ENCODE measurements at regions not wholly inside any gene's neighbourhood (a gene's known extent, or its start where the extent isn't known, plus 50 kb on each side); places are given as distances from the start of the nearest gene placed in this dataset.
"Not testable (repeated sequence)": the region's sequence is repeated elsewhere in the genome, so short reads cannot be mapped to it uniquely, and the experiment has no call there.

DNA sequence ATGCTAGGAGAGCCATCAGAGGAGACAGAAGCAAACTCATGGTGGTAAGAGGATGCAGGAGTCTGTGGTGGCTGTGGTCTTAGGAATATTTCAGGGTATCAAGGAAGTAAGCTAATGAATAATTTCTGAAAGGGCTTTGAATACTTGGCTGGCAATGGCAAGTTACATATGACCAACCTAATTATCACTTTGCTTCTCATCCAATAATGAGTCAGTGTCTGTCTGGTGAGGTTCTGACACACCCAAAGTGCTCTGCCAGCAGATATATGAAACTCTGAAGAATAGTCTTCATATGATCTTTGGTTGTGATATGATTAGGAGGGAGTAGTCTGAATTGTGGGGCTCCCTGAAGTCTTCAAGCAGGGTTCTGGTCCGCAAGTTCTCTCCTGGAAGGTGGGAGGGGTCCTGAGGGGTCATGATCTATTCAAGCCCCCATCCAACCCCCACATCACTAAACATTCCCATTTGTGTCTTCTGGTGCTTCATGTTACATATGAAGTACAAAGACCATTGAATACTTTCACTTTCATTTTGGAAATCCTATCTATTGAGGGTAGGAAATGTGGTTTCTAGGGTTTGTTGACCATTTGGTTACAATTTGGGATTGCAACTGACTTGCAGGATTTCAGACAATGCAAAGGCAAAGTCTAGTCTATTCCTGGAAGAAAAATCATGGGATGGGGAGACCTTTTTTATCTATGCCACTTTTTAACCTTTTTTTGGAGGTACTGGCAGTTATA, 199.9 kb upstream of the CDKN2B start:
- H3K36me3 Mint-ChIP-seq: peaks cover 5 to 8% of the 10 kb centered on the region in 2 donors
- no peak overlapping the region for H3K4me3 Mint-ChIP-seq
- DNase-seq: no peak
- peaks cover 0 to 3% of the 10 kb centered on the region in 2 donors for H3K9me3 Mint-ChIP-seq
- H3K4me1 Mint-ChIP-seq: peaks cover 22 to 66% of the 10 kb centered on the region in 2 donors
- H3K27me3 Mint-ChIP-seq: no peaks in the 10 kb centered on the region
- peak overlapping the region; percentile 47 for H3K27ac Mint-ChIP-seq
- peak; percentile 56 to 77 for ATAC-seq (replicated peaks)

DNA sequence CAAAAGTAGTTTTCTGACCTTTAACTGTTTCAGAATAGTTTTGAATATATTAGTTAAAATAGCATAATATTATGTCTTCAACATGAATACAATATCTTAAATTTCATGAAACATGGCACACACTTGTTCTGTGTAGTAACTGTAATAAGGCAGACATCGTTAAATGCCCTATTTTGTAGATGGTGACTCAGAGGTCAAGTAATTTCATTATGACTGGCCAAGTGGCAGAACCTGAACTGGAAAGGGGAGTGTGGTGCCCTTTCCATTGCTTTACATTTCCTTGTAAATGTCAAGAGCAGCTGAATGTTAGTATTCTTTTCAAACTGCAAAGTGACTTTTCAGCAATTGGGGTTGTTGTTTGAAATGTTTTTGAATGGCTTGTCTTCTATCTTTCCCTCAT, 201.2 kb upstream of the CDKN2B start:
- H3K36me3 Mint-ChIP-seq: peaks cover 5 to 8% of the 10 kb centered on the region in 2 donors
- peak overlapping the region in 1 of 2 donors; percentile 4 for H3K4me3 Mint-ChIP-seq
- H3K9me3 Mint-ChIP-seq: peaks cover 0 to 3% of the 10 kb centered on the region in 2 donors
- no peaks in the 10 kb centered on the region for H3K27me3 Mint-ChIP-seq
- DNase-seq: peak; percentile 47
- no peak overlapping the region for H3K27ac Mint-ChIP-seq
- ATAC-seq (replicated peaks): peak; percentile 87 to 90
- peaks cover 29 to 72% of the 10 kb centered on the region in 2 donors for H3K4me1 Mint-ChIP-seq

DNA sequence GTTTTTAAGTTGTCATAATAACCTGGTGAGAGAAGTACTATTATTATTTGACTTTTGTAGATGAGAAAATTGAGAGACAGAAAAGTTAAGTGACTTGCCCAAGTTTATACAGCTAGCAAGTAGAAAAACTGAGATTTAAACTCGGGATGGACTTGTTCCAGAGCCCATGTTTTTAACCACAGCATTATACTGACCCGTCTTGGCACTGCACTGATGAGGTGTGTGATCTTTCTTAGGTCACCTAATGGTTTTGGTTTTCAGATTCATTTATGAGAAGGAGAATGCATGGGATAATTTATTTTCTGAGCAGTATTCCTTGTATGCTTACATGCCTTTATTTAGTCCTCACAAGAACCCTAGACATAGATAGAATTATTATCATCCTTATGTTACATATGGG, 201.8 kb upstream of the CDKN2B start:
- no peak for DNase-seq
- H3K27me3 Mint-ChIP-seq: no peaks in the 10 kb centered on the region
- no peak overlapping the region for H3K4me3 Mint-ChIP-seq
- H3K4me1 Mint-ChIP-seq: peaks cover 27 to 68% of the 10 kb centered on the region in 2 donors
- H3K27ac Mint-ChIP-seq: no peak overlapping the region
- H3K36me3 Mint-ChIP-seq: peaks cover 5 to 8% of the 10 kb centered on the region in 2 donors
- ATAC-seq (replicated peaks): no peak
- H3K9me3 Mint-ChIP-seq: peaks cover 0 to 3% of the 10 kb centered on the region in 2 donors

DNA sequence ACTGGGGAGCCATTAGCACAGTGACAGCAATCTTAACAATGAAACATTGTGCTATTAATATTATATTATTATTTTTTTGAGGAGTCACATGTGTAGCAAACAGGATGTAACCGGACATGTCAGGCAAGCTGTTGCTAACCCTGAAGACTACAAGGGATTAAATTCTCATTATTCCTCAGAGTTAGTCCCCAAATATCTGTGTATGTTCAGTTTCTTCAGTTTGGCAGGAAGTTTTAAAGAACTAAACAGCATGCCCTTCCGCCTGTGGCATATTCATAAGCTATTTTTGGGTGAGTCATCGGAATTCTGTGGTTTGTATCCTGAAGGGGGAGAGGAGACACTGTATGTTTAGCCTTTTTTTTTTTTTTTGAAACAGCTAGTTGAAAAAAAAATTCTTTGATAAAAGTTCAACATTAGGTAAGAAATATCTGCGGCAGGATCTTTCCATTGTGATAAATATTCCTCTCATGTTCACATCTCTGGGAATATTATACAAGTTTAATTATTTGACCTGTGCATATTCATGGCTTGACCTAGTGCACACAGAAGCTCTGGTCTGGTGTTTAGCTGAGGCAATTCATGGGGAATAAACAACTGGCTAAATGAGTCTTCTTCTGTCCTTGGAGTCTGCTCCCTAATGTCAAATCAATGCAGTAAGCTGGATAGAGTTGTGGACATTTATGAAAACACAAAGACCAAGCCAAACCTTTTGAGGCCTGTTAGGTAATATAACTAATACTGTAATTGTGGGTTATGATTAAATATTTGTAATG, 202.7 kb upstream of the CDKN2B start:
- H3K36me3 Mint-ChIP-seq: peaks cover 5 to 8% of the 10 kb centered on the region in 2 donors
- H3K4me1 Mint-ChIP-seq: peaks cover 22 to 59% of the 10 kb centered on the region in 2 donors
- ATAC-seq (replicated peaks) (no peak), DNase-seq (no peak)
- no peak overlapping the region for H3K27ac Mint-ChIP-seq
- H3K9me3 Mint-ChIP-seq: peaks cover 0 to 3% of the 10 kb centered on the region in 2 donors
- no peaks in the 10 kb centered on the region for H3K27me3 Mint-ChIP-seq
- H3K4me3 Mint-ChIP-seq: no peak overlapping the region

DNA sequence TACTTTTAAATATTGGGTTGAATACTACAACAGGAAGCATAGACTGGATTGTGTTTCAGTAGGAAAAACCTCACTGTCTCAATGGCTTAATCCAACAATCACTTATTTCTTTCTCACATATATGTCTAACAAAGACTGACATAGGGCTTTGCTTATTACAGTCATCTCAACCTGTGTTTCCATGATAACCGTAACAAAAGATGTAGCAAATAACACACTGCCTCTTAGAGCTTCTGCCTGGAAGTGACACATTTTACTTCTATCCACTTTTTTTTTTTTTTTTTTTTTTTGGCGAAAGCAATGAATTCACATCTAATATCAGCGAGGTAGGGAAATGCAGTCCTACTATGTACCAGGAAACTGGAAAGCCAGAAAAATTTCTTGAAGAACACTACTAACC, 204.9 kb upstream of the CDKN2B start:
- Mint-ChIP-seq H3K4me3 (no peak overlapping the region), H3K27me3 (no peaks in the 10 kb centered on the region), H3K36me3 (peaks cover 3 to 4% of the 10 kb centered on the region in 2 donors), H3K9me3 (no peaks in the 10 kb centered on the region), H3K4me1 (peaks cover 14 to 40% of the 10 kb centered on the region in 2 donors), H3K27ac (no peak overlapping the region)
- no peak for DNase-seq
- ATAC-seq (replicated peaks): no peak

DNA sequence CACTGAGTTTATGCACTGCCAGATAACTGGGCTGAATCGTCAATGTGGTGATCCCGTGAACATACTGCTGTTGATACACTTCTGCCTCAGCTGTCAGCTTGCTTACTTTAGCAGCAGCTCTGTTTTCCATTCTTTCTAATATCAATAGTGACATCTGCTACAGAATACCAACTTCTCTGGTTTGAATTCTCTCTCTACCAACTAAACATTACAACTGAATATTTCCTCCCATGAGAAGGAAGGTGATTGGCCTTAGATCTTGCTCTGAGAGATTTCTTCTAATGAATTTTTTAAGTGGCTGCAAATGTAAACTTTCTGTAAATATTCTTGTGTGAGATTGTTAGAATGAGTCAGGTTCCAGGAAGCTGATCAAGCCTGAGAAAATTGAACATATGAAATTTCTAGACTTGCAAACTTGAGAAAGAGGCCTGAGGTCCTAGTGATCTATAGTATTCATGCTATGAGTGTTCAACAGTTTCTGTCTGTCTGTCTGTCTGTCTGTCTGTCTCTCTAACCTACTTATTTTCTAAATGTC, 205.5 kb upstream of the CDKN2B start:
- H3K36me3 Mint-ChIP-seq: no peaks in the 10 kb centered on the region
- DNase-seq (no peak), ATAC-seq (replicated peaks) (peak; percentile 64 to 68)
- no peaks in the 10 kb centered on the region for H3K9me3 Mint-ChIP-seq
- peak overlapping the region in 1 of 2 donors; percentile 32 for H3K4me3 Mint-ChIP-seq
- H3K4me1 Mint-ChIP-seq: peaks cover 11 to 35% of the 10 kb centered on the region in 2 donors
- no peak overlapping the region for H3K27ac Mint-ChIP-seq
- H3K27me3 Mint-ChIP-seq: no peaks in the 10 kb centered on the region

DNA sequence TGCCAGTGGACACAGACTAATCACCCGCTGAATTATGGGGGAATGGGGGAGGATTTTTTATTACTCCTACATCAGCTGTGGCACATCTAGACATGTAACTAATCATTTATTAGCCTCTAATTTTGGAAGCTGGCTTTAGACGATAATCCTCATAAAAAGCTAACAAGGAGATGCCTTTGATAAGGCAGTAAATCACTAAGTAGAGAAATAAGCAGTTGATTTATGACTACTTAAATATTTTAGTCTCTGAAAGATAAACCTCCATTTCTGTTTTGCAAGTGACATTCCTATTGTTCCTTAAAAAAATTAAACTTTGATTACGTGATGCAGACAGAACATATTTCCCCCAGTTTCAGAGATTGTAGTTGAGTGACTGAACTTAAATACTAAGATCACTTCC, 206.4 kb upstream of the CDKN2B start:
- Mint-ChIP-seq H3K36me3 (no peaks in the 10 kb centered on the region), H3K27ac (no peak overlapping the region), H3K9me3 (peaks cover 0 to 2% of the 10 kb centered on the region in 2 donors), H3K27me3 (no peaks in the 10 kb centered on the region), H3K4me3 (no peak overlapping the region), H3K4me1 (peaks cover 11 to 30% of the 10 kb centered on the region in 2 donors)
- no peak for ATAC-seq (replicated peaks)
- DNase-seq: no peak

DNA sequence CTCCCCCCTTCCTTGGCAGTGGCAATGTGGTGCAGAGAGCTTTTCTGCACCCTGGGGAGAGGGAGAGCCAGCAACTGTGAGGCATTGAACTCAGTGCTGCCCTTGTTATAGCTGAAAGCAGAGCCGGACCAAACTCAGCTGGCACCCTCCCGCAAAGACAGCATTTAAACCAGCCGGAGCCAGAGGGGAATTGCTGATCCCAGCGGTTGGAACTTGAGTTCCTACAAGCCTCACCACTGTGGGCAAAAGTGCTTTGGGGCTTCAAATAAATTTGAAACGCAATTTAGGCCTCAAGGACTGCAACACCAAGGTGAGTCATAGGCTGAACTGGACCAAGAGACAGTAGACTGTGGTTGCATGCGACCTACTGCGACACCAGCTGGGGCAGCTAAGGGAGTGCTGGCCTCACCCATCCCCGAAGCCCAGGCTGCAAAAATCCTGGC, 207.6 kb upstream of the CDKN2B start:
- Mint-ChIP-seq H3K27me3 (no peaks in the 10 kb centered on the region), H3K9me3 (peaks cover 0 to 4% of the 10 kb centered on the region in 2 donors), H3K27ac (no peak overlapping the region), H3K36me3 (peaks cover 0 to 3% of the 10 kb centered on the region in 2 donors), H3K4me1 (peaks cover 6 to 17% of the 10 kb centered on the region in 2 donors), H3K4me3 (no peak overlapping the region)
- DNase-seq (no peak), ATAC-seq (replicated peaks) (no peak)

DNA sequence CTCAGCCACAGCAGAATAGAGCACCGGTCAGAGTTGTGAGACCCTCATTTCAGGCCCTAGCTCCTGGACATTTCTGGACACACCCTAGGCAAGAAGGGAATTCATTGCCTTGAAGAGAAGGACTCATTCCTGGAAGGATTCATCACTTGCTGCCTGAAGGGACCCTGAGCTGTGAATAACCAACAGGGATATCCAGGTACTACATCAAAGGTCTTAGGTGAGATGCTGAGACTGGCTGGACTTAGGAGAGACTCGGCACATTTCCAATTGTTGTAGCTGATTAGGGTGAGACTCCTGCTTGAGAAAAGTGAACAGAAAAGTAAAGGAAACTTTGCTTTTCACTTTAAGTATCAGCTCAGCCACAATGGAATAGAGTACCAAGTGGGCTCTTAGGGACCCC, 208.1 kb upstream of the CDKN2B start:
- Mint-ChIP-seq H3K27me3 (no peaks in the 10 kb centered on the region), H3K36me3 (peaks cover 0 to 3% of the 10 kb centered on the region in 2 donors), H3K4me1 (peaks cover 6 to 12% of the 10 kb centered on the region in 2 donors), H3K27ac (no peak overlapping the region), H3K4me3 (no peak overlapping the region), H3K9me3 (peaks cover 0 to 4% of the 10 kb centered on the region in 2 donors)
- ATAC-seq (replicated peaks) (no peak), DNase-seq (no peak)

DNA sequence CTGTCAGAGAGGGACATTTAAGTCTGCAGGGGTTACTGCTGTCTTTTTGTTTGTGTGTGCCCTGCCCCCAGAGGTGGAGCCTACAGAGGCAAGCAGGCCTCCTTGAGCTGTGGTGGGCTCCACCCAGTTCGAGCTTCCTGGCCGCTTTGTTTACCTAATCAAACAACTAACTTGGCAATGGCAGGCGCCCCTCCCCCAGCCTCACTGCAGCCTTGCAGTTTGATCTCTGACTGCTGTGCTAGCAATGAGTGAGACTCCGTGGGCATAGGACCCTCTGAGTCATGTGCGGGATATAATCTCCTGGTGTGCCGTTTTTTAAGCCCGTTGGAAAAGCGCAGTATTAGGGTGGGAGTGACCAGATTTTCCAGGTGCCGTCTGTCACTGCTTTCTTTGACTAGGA, 216.8 kb upstream of the CDKN2B start:
- not testable (repeated sequence) for H3K9me3 Mint-ChIP-seq; DNase-seq; H3K4me3 Mint-ChIP-seq; H3K27ac Mint-ChIP-seq; H3K4me1 Mint-ChIP-seq; H3K27me3 Mint-ChIP-seq; ATAC-seq (replicated peaks)
- peaks cover 10 to 12% of the 10 kb centered on the region in 2 donors for H3K36me3 Mint-ChIP-seq

DNA sequence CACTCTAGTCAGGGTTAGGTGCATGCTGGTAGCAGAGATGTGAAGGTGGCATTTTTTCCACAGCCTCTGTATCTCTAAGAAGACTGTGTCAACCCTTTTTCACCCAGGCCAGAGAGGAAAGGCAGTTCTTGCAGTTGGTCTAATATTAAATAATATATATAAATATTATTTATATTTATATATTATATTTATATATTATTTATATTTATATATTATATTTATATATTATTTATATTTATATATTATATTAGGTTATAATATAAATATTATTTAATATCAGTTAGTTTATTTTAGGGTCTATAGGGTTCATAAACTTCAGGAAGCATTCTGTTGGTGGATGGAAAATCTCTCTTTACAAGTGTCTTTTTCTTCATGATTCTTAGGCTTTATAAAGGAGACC, 218.6 kb upstream of the DMRTA1 start:
- no peaks in the 10 kb centered on the region for H3K4me1 Mint-ChIP-seq
- ATAC-seq (replicated peaks): no peak
- DNase-seq: no peak
- H3K27ac Mint-ChIP-seq: no peak overlapping the region
- peaks cover 12 to 22% of the 10 kb centered on the region in 2 donors for H3K36me3 Mint-ChIP-seq
- no peak overlapping the region for H3K4me3 Mint-ChIP-seq
- peaks cover 0 to 12% of the 10 kb centered on the region in 2 donors for H3K27me3 Mint-ChIP-seq
- peaks cover 22 to 27% of the 10 kb centered on the region in 2 donors for H3K9me3 Mint-ChIP-seq

DNA sequence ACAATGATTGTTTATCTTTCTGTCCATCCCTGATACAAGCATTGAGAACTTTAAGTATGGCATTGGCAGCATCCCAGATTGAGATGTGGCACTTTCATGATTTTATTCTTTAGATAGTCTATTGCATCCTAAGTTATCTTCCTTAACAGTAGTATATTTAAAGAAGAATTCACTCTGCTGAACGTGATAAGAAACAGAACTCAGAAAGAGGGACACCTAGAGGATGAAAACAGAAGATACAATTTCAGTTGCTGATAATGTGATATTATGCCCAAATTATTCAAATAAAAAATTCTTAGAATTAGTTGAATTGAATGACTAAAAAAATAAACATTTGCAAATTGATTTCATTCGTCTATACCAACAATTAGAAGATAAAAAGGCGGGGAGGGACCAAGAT, 218.1 kb upstream of the DMRTA1 start:
- Mint-ChIP-seq H3K4me3 (no peak overlapping the region), H3K4me1 (no peaks in the 10 kb centered on the region), H3K36me3 (peaks cover 11 to 22% of the 10 kb centered on the region in 2 donors), H3K9me3 (peaks cover 20 to 27% of the 10 kb centered on the region in 2 donors), H3K27ac (no peak overlapping the region), H3K27me3 (peaks cover 0 to 12% of the 10 kb centered on the region in 2 donors)
- ATAC-seq (replicated peaks) (no peak), DNase-seq (no peak)

DNA sequence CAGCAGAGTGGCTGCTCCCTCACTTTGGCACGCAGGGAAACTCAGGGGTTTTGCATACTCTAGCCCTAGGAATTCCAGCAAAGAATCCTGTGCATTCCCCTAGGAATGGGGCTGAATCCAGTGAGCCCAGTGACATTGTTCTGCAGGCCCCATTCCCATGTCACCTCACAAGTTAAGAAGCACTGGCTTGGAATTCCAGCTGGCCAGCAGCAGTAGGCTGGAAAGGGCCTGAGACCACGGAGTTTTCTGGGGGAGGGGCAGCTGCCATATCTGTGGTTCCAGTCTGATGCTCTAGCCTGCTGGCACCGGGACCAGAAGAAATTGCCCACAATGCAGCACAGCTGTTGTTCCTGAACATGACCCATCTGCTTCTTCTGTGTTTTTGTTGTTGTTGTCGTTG, 217.6 kb upstream of the DMRTA1 start:
- DNase-seq: no peak

DNA sequence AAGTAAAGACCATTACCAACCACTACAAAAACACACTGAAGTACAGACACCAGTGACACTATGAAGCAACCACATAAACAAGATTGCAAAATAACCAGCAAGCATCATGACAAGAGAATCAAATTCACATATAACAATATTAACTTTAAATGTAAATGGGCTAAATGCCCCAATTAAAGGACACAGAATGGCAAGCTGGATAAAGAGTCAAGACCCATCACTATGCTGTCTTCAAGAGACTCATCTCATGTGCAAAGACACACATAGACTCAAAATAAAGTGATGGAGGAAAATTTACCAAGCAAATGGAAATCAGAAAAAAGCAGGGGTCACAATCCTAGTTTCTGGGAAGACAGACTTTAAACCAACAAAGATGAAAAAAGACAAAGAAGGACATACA, 215.3 kb upstream of the DMRTA1 start:
- ATAC-seq (replicated peaks); H3K4me3 Mint-ChIP-seq; H3K27ac Mint-ChIP-seq; H3K4me1 Mint-ChIP-seq; DNase-seq: not testable (repeated sequence)
- peaks cover 0 to 12% of the 10 kb centered on the region in 2 donors for H3K27me3 Mint-ChIP-seq
- peaks cover 22 to 23% of the 10 kb centered on the region in 2 donors for H3K9me3 Mint-ChIP-seq
- H3K36me3 Mint-ChIP-seq: peaks cover 6 to 16% of the 10 kb centered on the region in 2 donors

More for the DNA sequence above, 217.6 kb upstream of the DMRTA1 start:
- Mint-ChIP-seq H3K4me1 (no peaks in the 10 kb centered on the region), H3K9me3 (peaks cover 20 to 27% of the 10 kb centered on the region in 2 donors), H3K27ac (no peak overlapping the region), H3K36me3 (peaks cover 9 to 22% of the 10 kb centered on the region in 2 donors), H3K4me3 (no peak overlapping the region), H3K27me3 (peaks cover 0 to 12% of the 10 kb centered on the region in 2 donors)
- no peak for ATAC-seq (replicated peaks)
